GM23248 (cell line): ENCODE measurements at regions not wholly inside any gene's neighbourhood (a gene's known extent, or its start where the extent isn't known, plus 50 kb on each side); places are given as distances from the start of the nearest gene placed in this dataset.

Source experiments
- DNase-seq: peaks from one replicate; pipeline ENCODE4 v3.0.0-alpha.2; 2015
- H2AFZ ChIP-seq: fragments of 200-600 bp; sonication (generic); 2 replicates; pipeline ENCODE4 v1.6.1; 2016; ENCODE audit warnings: antibody characterized with exemption
- H3F3A ChIP-seq: fragments of 200-600 bp; sonication (generic); 2 replicates; pipeline ENCODE4 v1.6.1; 2016; ENCODE audit warnings: mild to moderate bottlenecking, antibody characterized with exemption, mixed run types; ENCODE audit not compliant: insufficient read depth
- H3K27ac ChIP-seq: fragments of 200-600 bp; sonication (generic); 2 replicates; pipeline ENCODE4 v1.5.1; 2016; ENCODE audit warnings: mild to moderate bottlenecking
- H3K27me3 ChIP-seq: fragments of 200-600 bp; sonication (generic); replicated peaks from 2 replicates; pipeline ENCODE4 v1.6.1; 2016; ENCODE audit warnings: mild to moderate bottlenecking; ENCODE audit not compliant: insufficient read depth
- H3K36me3 ChIP-seq: fragments of 200-600 bp; sonication (generic); 2 replicates; pipeline ENCODE4 v1.6.1; 2016; ENCODE audit warnings: low read depth, mild to moderate bottlenecking
- H3K4me1 ChIP-seq: fragments of 200-600 bp; sonication (generic); 2 replicates; pipeline ENCODE4 v1.6.1; 2016; ENCODE audit warnings: mild to moderate bottlenecking; ENCODE audit not compliant: insufficient read depth
- H3K4me2 ChIP-seq: fragments of 200-600 bp; sonication (generic); one replicate; pipeline ENCODE4 v1.6.1; 2016; ENCODE audit warnings: mild to moderate bottlenecking; ENCODE audit not compliant: unreplicated experiment
- H3K4me3 ChIP-seq: fragments of 200-600 bp; sonication (generic); 2 replicates; pipeline ENCODE4 v1.5.1; 2016; ENCODE audit warnings: mild to moderate bottlenecking
- H3K79me2 ChIP-seq: fragments of 200-600 bp; sonication (generic); 2 replicates; pipeline ENCODE4 v1.6.1; 2016; ENCODE audit warnings: mild to moderate bottlenecking; ENCODE audit not compliant: insufficient read depth
- H3K9ac ChIP-seq: fragments of 200-600 bp; sonication (generic); 2 replicates; pipeline ENCODE4 v1.6.1; 2016; ENCODE audit warnings: mild to moderate bottlenecking
- H3K9me2 ChIP-seq: fragments of 200-600 bp; sonication (generic); 2 replicates; pipeline ENCODE4 v1.6.1; 2016; ENCODE audit warnings: mixed run types, mild to moderate bottlenecking, moderate library complexity; ENCODE audit not compliant: insufficient read depth
- H3K9me3 ChIP-seq: fragments of 200-600 bp; sonication (generic); one replicate; pipeline ENCODE4 v1.6.1; 2017; ENCODE audit warnings: low read depth
- H4K20me1 ChIP-seq: fragments of 200-600 bp; sonication (generic); 2 replicates; pipeline ENCODE4 v1.6.0; 2016; ENCODE audit not compliant: insufficient read depth
- EZH2 ChIP-seq: fragments of 200-600 bp; sonication (generic); IDR thresholded peaks from 2 replicates; pipeline ENCODE4 v1.6.1; 2018; ENCODE audit warnings: antibody characterized with exemption, mild to moderate bottlenecking; ENCODE audit not compliant: insufficient read depth, poor library complexity, severe bottlenecking
- EZH2phosphoT487 ChIP-seq: fragments of 200-600 bp; sonication (generic); IDR thresholded peaks from 2 replicates; pipeline ENCODE4 v1.6.1; 2018; ENCODE audit warnings: antibody characterized with exemption, moderate library complexity, mild to moderate bottlenecking, low read depth; ENCODE audit not compliant: insufficient read depth
- WGBS, 2 experiments: methylation state at CpG; one replicate each; pipeline ENCODE4 v1.1.6; 2015 to 2017; ENCODE audit warnings: low lambda C conversion rate in 2 of 2, low coverage in 1 of 2; ENCODE audit errors: missing lambda C conversion rate in 2 of 2; 5-methylcytosine and 5-hydroxymethylcytosine counted together
- in situ Hi-C: fragments of 300-500 bp; cut with MboI; formaldehyde crosslinking; loops from 2 replicates; pipeline ENCODE4 v1.15.0; 2020

GRCh38 chr1:194181845-194182244 is 995.4 kb upstream of the B3GALT2 start:
- Histone ChIP-seq H3K27ac (no peak overlapping the region), H3K4me2 (no peak overlapping the region), H3K36me3 (no peaks in the 10 kb centered on the region), H3K27me3 (no peaks in the 10 kb centered on the region), H3K9me3 (no peaks in the 10 kb centered on the region), H3K9ac (no peak overlapping the region), H3K4me1 (no peaks in the 10 kb centered on the region), H3K79me2 (no peaks in the 10 kb centered on the region), H2AFZ (no peak overlapping the region), H3F3A (no peaks in the 10 kb centered on the region), H3K9me2 (no peaks in the 10 kb centered on the region), H4K20me1 (no peaks in the 10 kb centered on the region), H3K4me3 (no peak overlapping the region)
- no peak for DNase-seq
- in situ Hi-C loops: no loop called here
- 20 to 23% methylated on average over 5 of the region's 5 CpGs for WGBS, 2 experiments
- TF ChIP-seq EZH2 (no peak), EZH2phosphoT487 (no peak)

- no peaks in the 10 kb centered on the region for H3K79me2 ChIP-seq
- H3K4me2 ChIP-seq: no peak overlapping the region
- H3K36me3 ChIP-seq: no peaks in the 10 kb centered on the region
- no peak overlapping the region for H3K9ac ChIP-seq
- no peaks in the 10 kb centered on the region for H3K9me3 ChIP-seq
- no peak for TF ChIP-seq EZH2phosphoT487
- no peak for TF ChIP-seq EZH2
- no peak for DNase-seq
- H3K4me1 ChIP-seq: no peaks in the 10 kb centered on the region
- no peak overlapping the region for H3K4me3 ChIP-seq
- 0 to 3% methylated on average over 2 of the region's 2 CpGs for WGBS, 2 experiments
- in situ Hi-C loops: no loop called here
- H3K27ac ChIP-seq: no peak overlapping the region
- H3F3A ChIP-seq: no peaks in the 10 kb centered on the region
- H3K27me3 ChIP-seq: no peaks in the 10 kb centered on the region
- H3K9me2 ChIP-seq: no peaks in the 10 kb centered on the region
- no peaks in the 10 kb centered on the region for H4K20me1 ChIP-seq
- no peak overlapping the region for H2AFZ ChIP-seq
Measured at GRCh38 chr1:194176212-194176611, 989.8 kb upstream of the B3GALT2 start.

- Histone ChIP-seq H3K27me3 (no peaks in the 10 kb centered on the region), H3K9me2 (no peaks in the 10 kb centered on the region), H3K27ac (no peak overlapping the region), H3K4me1 (no peaks in the 10 kb centered on the region), H3F3A (no peaks in the 10 kb centered on the region), H3K9ac (no peak overlapping the region), H3K9me3 (no peaks in the 10 kb centered on the region), H4K20me1 (no peaks in the 10 kb centered on the region), H3K4me2 (no peak overlapping the region), H2AFZ (no peak overlapping the region), H3K79me2 (no peaks in the 10 kb centered on the region), H3K36me3 (no peaks in the 10 kb centered on the region), H3K4me3 (no peak overlapping the region)
- DNase-seq: no peak
- no peak for TF ChIP-seq EZH2phosphoT487
- TF ChIP-seq EZH2: no peak
- 40 to 48% methylated on average over 1 of the region's 1 CpG for WGBS, 2 experiments
- in situ Hi-C loops: no loop called here
Measured at GRCh38 chr1:194175251-194175650, 988.8 kb upstream of the B3GALT2 start.

- Histone ChIP-seq H3K27ac (no peak overlapping the region), H3K9me2 (no peaks in the 10 kb centered on the region), H3K36me3 (no peaks in the 10 kb centered on the region), H2AFZ (no peak overlapping the region), H3K79me2 (no peaks in the 10 kb centered on the region), H3K9ac (no peak overlapping the region), H3K4me2 (no peak overlapping the region), H3K4me1 (no peaks in the 10 kb centered on the region), H3K27me3 (no peaks in the 10 kb centered on the region), H4K20me1 (no peaks in the 10 kb centered on the region), H3K9me3 (no peaks in the 10 kb centered on the region), H3K4me3 (no peak overlapping the region), H3F3A (no peaks in the 10 kb centered on the region)
- in situ Hi-C loops: no loop called here
- no peak for TF ChIP-seq EZH2phosphoT487
- no peak for TF ChIP-seq EZH2
- no peak for DNase-seq
Measured at GRCh38 chr1:194174528-194174927, 988.1 kb upstream of the B3GALT2 start.

GRCh38 chr1:194171596-194171995 is 985.2 kb upstream of the B3GALT2 start:
- Histone ChIP-seq H3K9ac (no peak overlapping the region), H3K79me2 (no peaks in the 10 kb centered on the region), H3K9me2 (no peaks in the 10 kb centered on the region), H3K4me2 (no peak overlapping the region), H3K4me3 (no peak overlapping the region), H3K27ac (no peak overlapping the region), H3F3A (no peaks in the 10 kb centered on the region), H4K20me1 (no peaks in the 10 kb centered on the region), H3K27me3 (no peaks in the 10 kb centered on the region), H3K36me3 (no peaks in the 10 kb centered on the region), H3K4me1 (no peaks in the 10 kb centered on the region), H3K9me3 (no peaks in the 10 kb centered on the region), H2AFZ (no peak overlapping the region)
- WGBS, 2 experiments: 21 to 32% methylated on average over 5 of the region's 5 CpGs
- DNase-seq: no peak
- in situ Hi-C loops: no loop called here
- TF ChIP-seq EZH2phosphoT487 (no peak), EZH2 (no peak)
